BJ (cell line): ENCODE measurements at regions not wholly inside any gene's neighbourhood (a gene's known extent, or its start where the extent isn't known, plus 50 kb on each side); places are given as distances from the start of the nearest gene placed in this dataset.

Experiments
- CTCF ChIA-PET: fragments of 350-600 bp; formaldehyde crosslinking; extraction: SDS; loops from one replicate; lab custom pipeline; 2021; ENCODE audit warnings: antibody characterized with exemption, inconsistent platforms; lab: Yijun Ruan, JAX
- POLR2A ChIA-PET: fragments of 300-600 bp; sonication (Branson Sonifier 250); formaldehyde crosslinking; extraction: SDS; loops from one replicate; lab custom pipeline; 2021; ENCODE audit warnings: antibody characterized with exemption; lab: Charles Lee
- DNase-seq: peaks from one replicate; pipeline ENCODE4 v3.0.0-alpha.2; 2011; ENCODE audit warnings: low read depth
- H3K27me3 ChIP-seq: 2 replicates; pipeline ENCODE4 v1.6.0; 2011; ENCODE audit warnings: low read length; ENCODE audit not compliant: control insufficient read depth, insufficient read depth
- H3K36me3 ChIP-seq: 2 replicates; pipeline ENCODE4 v1.5.1; 2011; ENCODE audit warnings: low read length; ENCODE audit not compliant: control insufficient read depth, insufficient read depth
- H3K4me3 ChIP-seq: 2 replicates; pipeline ENCODE4 v1.5.1; 2011; ENCODE audit warnings: low read depth, mild to moderate bottlenecking, control low read depth, low read length
- TF ChIP-seq, protein P1 (sequence below): IDR thresholded peaks from 2 replicates; pipeline ENCODE4 v1.5.1; 2011; ENCODE audit warnings: low read depth, mild to moderate bottlenecking, control low read depth, inconsistent platforms, low read length, moderate library complexity; ENCODE audit not compliant: insufficient read depth

DNA sequence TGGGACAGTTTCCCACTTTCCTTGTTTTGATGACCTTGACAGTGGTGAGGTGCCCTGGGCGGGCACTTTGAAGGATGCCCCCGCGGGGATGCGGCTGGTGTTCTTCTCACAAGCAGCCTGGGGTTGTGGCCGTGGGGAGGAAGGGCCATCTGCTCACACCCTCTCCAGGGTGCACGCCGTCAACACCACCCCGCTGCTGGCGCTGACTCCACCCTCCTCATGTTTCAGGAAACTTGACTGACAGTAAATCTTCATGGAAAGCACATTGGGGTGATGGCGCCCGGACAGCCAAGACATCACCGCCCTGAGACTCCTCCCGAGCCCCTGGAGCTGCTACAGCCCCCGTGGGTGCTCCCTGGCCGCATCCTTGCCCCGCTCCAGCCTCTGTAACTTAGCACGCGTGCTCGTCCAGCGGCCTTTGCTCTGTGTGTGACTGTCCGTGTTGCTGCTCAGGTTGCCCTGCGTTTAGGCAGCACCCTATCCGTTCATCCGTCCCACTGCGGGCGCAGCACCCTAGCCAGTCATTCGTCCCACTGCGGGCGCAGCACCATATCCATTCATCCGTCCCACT lies 150.2 kb upstream of the C14orf180 start:
- TF ChIP-seq, protein P1, sequence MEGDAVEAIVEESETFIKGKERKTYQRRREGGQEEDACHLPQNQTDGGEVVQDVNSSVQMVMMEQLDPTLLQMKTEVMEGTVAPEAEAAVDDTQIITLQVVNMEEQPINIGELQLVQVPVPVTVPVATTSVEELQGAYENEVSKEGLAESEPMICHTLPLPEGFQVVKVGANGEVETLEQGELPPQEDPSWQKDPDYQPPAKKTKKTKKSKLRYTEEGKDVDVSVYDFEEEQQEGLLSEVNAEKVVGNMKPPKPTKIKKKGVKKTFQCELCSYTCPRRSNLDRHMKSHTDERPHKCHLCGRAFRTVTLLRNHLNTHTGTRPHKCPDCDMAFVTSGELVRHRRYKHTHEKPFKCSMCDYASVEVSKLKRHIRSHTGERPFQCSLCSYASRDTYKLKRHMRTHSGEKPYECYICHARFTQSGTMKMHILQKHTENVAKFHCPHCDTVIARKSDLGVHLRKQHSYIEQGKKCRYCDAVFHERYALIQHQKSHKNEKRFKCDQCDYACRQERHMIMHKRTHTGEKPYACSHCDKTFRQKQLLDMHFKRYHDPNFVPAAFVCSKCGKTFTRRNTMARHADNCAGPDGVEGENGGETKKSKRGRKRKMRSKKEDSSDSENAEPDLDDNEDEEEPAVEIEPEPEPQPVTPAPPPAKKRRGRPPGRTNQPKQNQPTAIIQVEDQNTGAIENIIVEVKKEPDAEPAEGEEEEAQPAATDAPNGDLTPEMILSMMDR: no peak
- Histone ChIP-seq H3K27me3 (no peaks in the 10 kb centered on the region), H3K36me3 (no peaks in the 10 kb centered on the region), H3K4me3 (no peak overlapping the region)
- DNase-seq: no peak
- POLR2A ChIA-PET: no interaction called here
- CTCF ChIA-PET: no interaction called here

DNA sequence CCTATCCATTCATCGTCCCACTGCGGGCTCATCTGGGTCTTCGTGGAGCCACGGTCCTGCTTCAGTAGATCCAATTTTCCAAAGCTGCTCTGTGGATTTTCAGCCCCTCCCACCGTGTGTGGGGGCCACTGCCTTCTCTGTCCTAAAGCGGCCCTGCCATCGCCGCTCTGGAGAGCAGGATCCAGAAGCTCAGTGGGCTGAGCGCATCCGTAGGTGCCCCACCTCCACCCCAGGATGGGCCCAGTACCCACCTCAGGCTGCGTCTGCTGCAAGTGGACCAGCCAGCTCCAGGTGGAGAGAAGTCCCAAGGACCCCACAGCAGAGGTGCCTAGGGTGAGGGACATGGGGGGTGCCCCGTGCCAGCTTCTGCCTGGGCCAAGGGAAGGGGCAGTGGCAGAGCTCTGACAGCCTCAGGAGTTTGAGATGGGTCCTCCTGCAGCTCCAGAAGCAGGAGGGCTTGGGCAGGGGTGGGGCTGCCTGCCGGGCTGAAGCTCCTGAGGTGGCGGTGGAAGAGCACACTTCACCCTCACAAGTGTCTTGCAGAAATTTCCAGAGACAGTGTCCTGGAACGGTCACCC lies 148.1 kb upstream of the C14orf180 start:
- Histone ChIP-seq H3K4me3 (no peak overlapping the region), H3K36me3 (no peaks in the 10 kb centered on the region), H3K27me3 (no peaks in the 10 kb centered on the region)
- POLR2A ChIA-PET: no interaction called here
- CTCF ChIA-PET: interaction anchor here (1.2 kb wide), 1 partner anchor 133 kb away, joined by 3 read pairs; no protein-coding TSS in a partner anchor
- DNase-seq: no peak
- TF ChIP-seq, protein P1: no peak

DNA sequence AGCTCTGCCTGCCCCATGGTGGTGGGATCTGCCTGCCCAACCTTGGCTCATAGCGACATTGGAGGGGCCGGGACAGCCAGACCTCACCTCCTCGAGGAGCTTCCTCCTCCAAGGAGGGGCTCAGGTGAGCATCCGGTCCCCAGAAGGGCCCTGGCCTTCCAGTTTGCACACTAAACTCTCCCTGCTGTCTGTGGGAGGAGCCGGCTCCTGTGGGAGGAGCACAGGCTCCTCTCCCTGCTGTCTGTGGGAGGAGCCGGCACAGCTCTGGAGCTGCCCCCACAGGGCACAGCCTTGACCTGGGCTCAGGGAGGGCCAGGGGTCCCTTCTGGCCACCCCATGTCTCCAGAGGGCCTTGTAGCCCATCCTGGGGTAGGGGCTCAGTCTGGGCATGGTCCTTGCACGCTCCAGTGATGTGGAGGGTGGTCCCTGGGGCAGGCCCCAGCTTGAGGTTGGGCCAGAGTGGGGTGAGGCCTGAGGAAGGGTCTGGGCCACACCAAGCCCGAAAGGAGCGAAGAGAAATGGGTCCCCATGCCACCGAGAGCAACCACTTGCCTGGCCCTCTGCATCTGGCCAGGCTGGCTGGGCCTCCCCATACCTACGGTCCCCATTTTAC lies 147.5 kb upstream of the C14orf180 start:
- ChIA-PET CTCF (interaction anchor here (1.2 kb wide), 1 partner anchor 132 kb away, joined by 3 read pairs; no protein-coding TSS in a partner anchor), POLR2A (no interaction called here)
- Histone ChIP-seq H3K4me3 (no peak overlapping the region), H3K27me3 (no peaks in the 10 kb centered on the region), H3K36me3 (no peaks in the 10 kb centered on the region)
- TF ChIP-seq, protein P1: no peak
- DNase-seq: no peak

DNA sequence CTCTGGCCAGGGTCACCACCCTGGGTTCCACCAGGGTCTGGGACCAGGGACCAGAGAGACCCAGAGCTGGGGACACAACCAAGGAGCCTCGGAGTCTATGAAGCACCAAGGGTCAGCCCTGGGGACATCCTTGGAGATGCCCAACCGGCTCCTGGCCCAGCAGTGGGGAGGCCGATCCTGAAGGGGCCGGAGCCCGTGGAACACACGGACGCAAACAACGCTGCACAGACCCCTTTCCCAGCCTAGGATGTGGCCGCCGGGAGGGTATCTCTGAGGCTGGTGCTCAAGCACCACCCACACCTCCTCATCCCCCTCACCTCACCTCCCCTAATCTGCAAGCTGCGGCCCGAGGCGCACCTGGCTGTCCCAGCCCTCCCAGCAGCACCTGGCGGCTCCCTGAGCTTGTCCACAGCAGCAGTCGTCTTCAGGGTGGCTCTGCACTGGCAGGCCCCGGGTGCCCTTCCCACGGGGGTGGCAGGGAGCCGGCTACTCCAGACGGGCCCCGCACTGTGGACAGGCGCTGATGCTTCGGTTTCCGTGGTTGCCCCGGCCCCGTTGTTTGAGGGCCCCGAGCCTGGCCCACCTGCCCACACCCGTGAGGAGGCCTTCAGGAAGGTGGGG lies 146.8 kb upstream of the C14orf180 start:
- no peak for DNase-seq
- Histone ChIP-seq H3K36me3 (no peaks in the 10 kb centered on the region), H3K27me3 (no peaks in the 10 kb centered on the region), H3K4me3 (no peak overlapping the region)
- TF ChIP-seq, protein P1: no peak
- ChIA-PET POLR2A (no interaction called here), CTCF (interaction anchor here (1.2 kb wide), 1 partner anchor 131 kb away, joined by 3 read pairs; no protein-coding TSS in a partner anchor)

GRCh38 chr14:104433401-104434213 lies 146.0 kb upstream of the C14orf180 start:
- H3K36me3 ChIP-seq: no peaks in the 10 kb centered on the region
- POLR2A ChIA-PET: no interaction called here
- DNase-seq: no peak
- H3K27me3 ChIP-seq: no peaks in the 10 kb centered on the region
- TF ChIP-seq, protein P1: no peak
- CTCF ChIA-PET: no interaction called here
- H3K4me3 ChIP-seq: no peak overlapping the region
